ENCODE measurements at regions not wholly inside any gene's neighbourhood (a gene's known extent, or its start where the extent isn't known, plus 50 kb on each side); places are given as distances from the start of the nearest gene placed in this dataset.

DNA sequence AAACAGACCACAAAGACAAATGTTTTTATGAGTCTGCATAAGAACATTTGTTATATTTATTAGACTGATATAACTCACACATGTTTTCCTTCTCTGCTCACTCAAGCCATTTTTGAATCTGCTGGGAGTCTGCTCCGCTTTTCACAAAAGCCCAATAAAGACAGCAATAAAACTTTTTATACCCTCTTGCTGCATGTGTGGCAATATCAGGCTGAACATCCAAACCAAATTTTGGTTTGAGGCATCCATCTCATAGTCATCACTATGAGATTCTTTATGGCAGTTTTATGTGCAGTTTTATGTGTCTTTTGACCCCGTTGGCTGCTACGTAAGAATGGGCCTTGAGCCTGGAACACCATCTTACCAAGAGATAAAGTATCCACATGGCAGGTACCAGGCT is 1276.8 kb upstream of the ADGRB3 start:
- no peak for DNase-seq (ENCODE audit: low spot score)

DNA sequence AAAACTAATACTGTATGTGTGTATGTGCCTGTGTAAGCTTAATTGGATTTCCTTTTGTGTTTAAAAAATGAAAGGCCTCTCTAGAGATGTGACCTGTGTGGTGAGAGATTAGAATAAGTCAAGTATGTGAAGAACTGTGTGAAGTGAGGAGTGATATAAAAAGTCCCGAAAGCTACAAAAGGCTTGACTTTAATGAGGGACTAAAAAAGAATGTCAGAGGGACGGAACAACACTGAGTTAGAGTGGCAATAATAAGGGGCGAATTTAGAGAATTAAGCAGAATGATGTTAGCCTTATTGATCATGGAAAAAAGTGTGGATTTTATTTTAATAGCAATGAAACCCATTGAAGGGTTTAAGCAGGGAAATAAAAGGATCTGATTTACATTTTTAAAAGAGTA is 1281.2 kb upstream of the ADGRB3 start:
- no peak for DNase-seq (ENCODE audit: low spot score)

GRCh38 chr6:67352717-67353116 is 1282.4 kb upstream of the ADGRB3 start:
- DNase-seq (ENCODE audit: low spot score): no peak

DNA sequence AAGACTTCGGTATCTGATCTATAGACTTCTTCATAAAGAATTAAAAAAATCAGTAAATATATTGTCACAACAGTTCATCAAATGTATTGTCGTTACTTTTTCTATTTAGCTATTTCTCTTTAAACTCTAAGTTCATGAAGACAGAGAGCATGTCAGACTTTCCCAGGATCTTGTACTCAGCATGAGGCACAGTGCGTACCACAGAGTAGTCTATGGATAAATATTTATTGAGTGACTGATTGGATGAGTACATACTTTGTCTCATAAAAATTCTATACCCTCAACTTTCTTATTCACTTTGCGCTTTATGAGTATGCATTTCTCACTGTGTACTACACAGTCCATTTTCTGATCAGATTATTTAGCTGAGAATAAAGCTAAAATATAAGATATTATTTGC is 1284.4 kb upstream of the ADGRB3 start:
- DNase-seq (ENCODE audit: low spot score): no peak

- DNase-seq (ENCODE audit: low spot score): no peak
Observed at GRCh38 chr6:67345946-67346345, 1289.1 kb upstream of the ADGRB3 start.

DNA sequence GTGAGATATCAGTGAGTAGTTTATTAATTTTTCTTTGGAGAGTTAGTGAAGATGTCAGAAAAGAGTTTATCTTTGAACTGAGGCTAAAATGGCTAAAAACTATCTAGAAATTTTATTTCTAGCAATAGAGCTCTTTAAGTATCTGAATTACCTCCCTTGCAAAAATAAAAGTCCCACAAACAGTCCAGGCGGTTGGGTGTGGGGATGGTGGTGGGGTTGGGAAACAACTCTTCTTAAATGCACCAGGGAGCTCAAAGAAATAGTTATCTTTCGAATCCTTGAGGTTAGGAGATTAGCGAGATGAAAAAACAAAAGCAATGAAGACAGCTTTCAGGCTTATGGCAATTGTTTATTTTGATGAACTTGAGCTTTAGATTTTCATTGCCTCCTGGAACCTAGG is 1299.1 kb upstream of the ADGRB3 start:
- no peak for DNase-seq (ENCODE audit: low spot score)

- DNase-seq (ENCODE audit: low spot score): no peak
Observed at GRCh38 chr6:67331304-67331703, 1303.8 kb upstream of the ADGRB3 start.

- no peak for DNase-seq (ENCODE audit: low spot score)
Observed at GRCh38 chr6:67328269-67328668, 1306.8 kb upstream of the ADGRB3 start.

DNA sequence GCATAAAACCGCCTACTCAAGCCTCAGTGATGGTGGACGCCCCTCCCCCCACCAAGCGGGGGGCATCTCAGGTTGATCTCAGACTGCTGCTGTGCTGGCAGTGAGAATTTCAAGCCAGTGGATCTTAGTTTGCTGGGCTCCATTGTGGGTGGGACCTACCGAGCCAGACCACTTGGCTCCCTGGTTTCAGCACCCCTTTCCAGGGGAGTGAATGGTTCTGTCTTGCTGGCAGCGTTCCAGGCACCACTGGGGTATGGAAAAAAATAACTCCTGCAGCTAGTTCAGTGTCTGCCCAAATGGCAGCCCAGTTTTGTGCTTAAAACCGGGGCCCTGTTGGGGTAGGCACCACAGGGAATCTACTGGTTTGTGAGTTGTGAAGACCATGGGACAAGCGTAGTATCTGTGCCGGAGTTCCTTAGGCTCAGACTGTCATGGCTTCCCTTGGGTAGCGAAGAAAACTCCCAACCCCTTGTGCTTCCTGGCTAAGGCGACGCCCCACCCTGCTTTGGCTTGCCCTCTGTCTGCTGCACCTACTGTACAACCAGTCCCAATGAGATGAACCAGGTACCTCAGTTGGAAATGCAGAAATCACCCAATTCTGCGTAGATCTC is 1334.5 kb upstream of the ADGRB3 start:
- no peak for DNase-seq (ENCODE audit: low spot score)

DNA sequence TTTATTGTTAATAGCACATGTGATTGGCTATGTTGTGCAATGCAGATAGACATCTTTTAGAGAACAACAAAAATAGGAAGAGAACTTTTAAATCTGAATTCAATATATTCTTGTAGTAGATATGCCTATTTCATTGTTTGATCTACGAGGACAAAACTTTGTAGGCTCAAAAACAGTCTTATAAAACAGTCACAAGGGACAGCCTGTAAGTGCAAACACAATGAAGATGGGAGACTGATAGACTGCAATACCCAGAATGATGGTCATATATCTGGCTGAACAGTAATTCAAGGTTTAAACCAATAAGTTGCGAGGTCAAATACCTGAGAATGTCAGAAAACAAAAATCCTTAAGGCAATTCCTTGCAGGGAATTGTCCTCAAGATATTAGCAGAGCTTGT is 1342.9 kb upstream of the ADGRB3 start:
- no peak for DNase-seq (ENCODE audit: low spot score)

GRCh38 chr6:67287566-67287965 is 1347.5 kb upstream of the ADGRB3 start:
- no peak for DNase-seq (ENCODE audit: low spot score)

GRCh38 chr6:67285770-67286495 is 1349.1 kb upstream of the ADGRB3 start:
- no peak for DNase-seq (ENCODE audit: low spot score)

DNA sequence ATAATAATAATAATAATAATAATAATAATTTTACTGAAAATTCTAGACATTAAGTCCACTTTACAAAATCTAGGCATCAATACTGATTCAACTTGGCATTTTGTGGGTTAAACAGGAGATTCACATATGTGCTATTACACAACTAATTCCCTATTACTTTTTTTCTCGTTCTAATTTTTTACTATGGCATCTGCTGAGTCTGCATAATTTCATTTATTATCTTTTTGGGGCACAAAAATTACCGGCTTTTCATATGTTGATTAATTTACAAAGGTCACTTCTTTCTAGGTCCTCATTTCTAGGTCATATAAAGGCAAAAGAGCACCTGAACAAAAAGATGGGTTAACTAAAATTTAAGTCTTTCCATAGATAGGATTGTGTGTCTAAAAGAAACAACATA is 1357.8 kb upstream of the ADGRB3 start:
- DNase-seq (ENCODE audit: low spot score): no peak

DNA sequence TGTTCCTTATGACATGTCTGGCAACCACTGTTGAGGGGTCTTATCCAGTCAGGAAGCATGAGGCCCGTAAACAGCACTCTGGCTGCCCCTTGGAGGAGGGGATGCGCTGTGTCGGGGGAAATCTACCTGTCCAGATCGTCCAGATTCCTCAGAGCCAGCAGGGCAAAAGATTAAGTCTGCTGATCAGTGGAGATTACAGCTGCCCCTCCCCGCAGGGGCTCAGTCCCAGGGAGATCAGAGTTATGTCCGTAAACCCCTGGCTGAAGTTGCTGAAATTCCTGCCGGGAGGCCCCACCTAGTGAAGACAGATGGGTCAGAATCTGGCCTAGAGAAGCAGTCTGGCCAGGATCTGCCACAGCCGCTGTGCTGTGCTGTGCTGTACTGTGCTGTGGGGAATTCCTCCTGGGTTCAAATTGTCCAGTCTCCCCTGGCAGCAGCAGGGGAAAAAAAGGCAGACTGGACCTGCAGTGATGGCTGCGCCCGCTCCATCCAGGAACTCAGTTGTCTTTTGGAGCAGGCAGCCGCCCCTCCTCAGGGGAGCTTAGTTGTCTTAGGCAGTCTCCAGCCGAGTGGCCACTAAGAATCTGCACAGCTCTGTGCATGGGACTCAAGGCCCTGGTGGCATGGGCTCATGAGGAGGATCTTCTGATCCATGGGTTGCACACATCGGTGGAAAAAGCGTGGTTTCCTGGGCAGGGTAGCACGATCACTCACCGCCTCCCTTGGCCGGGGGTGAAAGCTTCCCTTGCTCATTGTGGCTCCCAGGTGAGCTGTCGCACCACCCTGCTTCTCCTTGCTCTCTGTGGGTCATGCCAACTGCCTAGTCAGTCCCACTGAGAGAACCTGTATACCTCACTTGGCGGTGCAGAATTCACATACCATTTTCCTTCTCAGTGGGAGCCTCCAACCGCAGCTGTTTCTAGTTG is 1368.8 kb upstream of the ADGRB3 start:
- DNase-seq (ENCODE audit: low spot score): no peak

DNA sequence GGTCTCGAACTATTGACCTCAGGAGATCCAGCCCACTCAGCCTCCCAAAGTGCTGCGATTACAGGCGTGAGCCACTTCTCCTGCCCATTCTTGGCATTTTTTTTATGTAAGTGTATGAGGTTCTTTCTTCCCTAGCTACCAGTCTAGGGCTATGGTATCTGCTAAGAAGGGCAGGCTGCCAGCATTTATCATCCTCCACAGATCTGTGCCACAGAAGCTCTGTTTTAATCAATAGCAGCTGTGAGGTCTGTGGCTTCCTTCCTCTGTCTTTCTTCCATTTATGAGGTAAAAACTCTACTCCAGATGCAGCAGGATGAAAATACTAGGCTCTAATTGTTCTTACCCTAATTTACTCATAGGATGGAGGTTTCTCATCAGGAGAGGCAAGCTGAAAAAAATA is 1382.4 kb upstream of the ADGRB3 start:
- DNase-seq (ENCODE audit: low spot score): no peak

- DNase-seq (ENCODE audit: low spot score): no peak
Observed at GRCh38 chr6:67248077-67248476, 1387.0 kb upstream of the ADGRB3 start.

DNA sequence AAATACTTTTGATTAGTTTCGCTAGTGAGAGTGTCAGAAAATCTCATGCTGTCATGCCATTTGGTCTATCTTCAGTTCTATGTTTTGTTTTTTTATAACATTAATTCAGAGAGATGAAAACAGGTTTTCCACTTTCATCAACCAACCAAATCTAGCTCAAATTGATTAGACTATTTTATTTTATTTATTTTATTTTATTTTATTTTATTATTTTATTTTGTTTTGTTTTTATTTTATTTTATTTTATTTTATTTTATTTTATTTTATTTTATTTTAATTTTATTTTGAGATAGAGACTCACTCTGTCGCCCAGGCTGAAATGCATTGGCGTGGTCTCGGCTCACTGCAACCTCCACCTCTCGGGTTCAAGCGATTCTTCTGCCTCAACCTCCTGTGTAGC is 1391.0 kb upstream of the ADGRB3 start:
- DNase-seq (ENCODE audit: low spot score): no peak

- DNase-seq (ENCODE audit: low spot score): no peak
Observed at GRCh38 chr6:67237277-67237676, 1397.8 kb upstream of the ADGRB3 start.

DNA sequence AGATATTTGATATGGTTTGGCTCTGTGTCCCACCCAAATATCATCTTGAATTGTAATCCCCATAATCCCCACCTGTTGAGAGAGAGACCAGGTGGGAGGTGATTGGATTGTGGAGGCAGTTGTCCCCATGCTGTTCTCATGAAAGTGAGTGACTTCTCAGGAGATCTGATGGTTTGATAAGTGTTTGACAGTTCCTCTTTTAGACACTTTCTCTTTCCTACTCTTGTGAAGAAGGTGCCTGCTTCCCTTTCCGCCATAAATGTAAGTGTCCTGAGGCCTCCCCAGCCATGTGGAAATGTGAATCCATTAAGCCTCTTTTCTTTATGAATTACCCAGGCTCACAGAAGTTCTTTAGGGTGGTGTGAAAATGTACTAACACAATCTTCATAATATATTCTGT is 1404.0 kb upstream of the ADGRB3 start:
- no peak for DNase-seq (ENCODE audit: low spot score)

DNA sequence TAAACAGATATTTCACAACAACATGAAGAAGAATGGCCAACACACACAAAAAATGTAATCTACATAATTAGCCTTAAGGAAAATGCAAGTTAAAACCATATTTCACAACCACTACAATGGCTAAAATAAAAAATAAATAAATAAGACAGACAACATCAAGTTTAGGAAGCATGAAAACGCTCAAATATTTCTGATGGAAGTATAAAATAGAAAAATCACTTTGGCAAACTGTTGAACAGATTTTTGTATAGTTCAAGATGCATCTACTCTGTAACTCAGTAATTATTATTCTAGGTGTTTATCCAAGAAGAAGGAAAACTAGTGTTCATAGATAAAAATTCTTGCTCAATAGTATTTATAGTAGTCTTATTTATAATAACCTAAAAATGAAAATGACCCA is 1410.1 kb upstream of the ADGRB3 start:
- no peak for DNase-seq (ENCODE audit: low spot score)

DNA sequence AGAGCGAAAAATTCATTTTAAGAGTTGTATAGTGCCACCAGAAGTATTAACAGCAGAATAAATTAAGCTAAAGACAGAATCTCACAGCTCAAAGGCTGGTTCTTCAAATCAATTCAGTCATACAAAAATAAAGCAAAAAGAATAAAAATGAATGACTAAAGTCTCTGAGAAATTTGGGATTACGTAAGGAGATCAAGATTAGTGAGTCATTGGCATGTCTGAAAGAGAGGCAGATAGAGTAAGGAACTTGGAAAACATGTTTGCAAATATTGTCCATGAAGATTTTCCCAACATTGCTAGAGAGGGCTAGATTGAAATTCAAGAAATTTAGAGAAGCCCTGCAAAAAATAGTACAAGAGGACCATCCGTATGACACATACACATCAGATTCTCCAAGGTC is 1413.9 kb upstream of the ADGRB3 start:
- no peak for DNase-seq (ENCODE audit: low spot score)

GRCh38 chr6:67219346-67219745 is 1415.7 kb upstream of the ADGRB3 start:
- no peak for DNase-seq (ENCODE audit: low spot score)

DNA sequence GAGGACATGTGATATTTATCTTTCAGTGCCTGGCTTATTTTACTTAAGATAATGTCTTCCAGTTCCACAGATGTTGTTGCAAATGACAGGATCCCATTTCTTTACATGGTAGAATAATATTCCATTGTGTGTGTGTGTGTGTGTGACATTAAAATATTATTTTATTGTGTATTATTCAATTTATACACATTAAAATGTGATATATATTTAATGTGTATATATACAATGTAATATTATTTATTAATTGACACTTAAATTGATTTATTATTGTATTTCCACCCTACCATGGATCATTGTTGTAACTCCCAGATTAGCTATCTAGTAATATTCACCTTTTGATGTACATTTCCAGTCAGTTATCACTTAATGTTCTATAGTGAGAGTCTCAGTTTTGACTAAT is 1422.5 kb upstream of the ADGRB3 start:
- DNase-seq (ENCODE audit: low spot score): no peak

Data from hepatic stellate cell (primary cell).